GM12892 (cell line): ENCODE measurements at regions not wholly inside any gene's neighbourhood (a gene's known extent, or its start where the extent isn't known, plus 50 kb on each side); places are given as distances from the start of the nearest gene placed in this dataset.

Experiments used
- DNase-seq: peaks from one replicate; pipeline ENCODE4 v3.0.0; 2011; ENCODE audit not compliant: insufficient read length
- FAIRE-seq: peaks from 2 replicates; lab custom pipeline; 2011; peaks lifted over from hg19 to GRCh38; lab: Jason Lieb, UNC
- POLR2A ChIP-seq: IDR thresholded peaks from 2 replicates; pipeline ENCODE4 v1.6.1; 2011; ENCODE audit warnings: low read depth, low read length, control low read depth
- POLR2AphosphoS5 ChIP-seq: IDR thresholded peaks from 2 replicates; pipeline ENCODE4 v1.6.1; 2011; ENCODE audit warnings: low read depth, low read length, control low read depth
- TAF1 ChIP-seq: IDR thresholded peaks from 2 replicates; pipeline ENCODE4 v1.6.1; 2011; ENCODE audit warnings: low read depth, mild to moderate bottlenecking, control low read depth, low read length, borderline replicate concordance

DNA sequence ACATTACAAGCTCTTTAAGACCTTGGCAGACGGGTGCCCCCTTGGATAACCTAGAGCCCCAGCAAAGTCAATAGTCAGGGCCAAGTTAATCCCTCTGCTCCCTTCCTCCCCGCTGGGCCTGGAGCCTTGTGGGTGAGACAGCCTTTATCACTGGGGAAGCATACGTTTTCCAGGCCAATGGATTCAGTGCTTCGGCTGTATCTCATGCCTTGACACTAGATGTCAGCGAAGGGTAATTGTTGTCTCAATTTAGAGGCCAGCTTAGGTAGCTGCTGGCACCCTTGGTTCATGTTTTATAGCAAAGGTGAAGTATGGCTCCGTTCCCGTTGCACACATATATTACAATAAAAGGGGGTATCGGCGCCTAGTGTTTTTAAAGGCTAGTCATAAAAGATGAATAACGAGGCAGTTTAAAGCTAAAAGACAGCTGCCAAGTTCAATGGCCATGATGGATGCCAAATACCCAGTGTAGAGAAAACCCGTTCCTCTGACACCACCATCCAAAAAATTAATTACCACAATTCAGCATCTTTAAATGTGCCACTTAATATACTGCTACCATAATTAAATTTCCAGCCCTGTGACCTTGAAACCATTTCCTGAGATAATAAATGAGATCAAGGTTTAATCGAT, 52.3 kb upstream of the BNIP2 start:
- no peak for FAIRE-seq
- TF ChIP-seq TAF1 (no peak), POLR2AphosphoS5 (no peak), POLR2A (no peak)
- DNase-seq: no peak

DNA sequence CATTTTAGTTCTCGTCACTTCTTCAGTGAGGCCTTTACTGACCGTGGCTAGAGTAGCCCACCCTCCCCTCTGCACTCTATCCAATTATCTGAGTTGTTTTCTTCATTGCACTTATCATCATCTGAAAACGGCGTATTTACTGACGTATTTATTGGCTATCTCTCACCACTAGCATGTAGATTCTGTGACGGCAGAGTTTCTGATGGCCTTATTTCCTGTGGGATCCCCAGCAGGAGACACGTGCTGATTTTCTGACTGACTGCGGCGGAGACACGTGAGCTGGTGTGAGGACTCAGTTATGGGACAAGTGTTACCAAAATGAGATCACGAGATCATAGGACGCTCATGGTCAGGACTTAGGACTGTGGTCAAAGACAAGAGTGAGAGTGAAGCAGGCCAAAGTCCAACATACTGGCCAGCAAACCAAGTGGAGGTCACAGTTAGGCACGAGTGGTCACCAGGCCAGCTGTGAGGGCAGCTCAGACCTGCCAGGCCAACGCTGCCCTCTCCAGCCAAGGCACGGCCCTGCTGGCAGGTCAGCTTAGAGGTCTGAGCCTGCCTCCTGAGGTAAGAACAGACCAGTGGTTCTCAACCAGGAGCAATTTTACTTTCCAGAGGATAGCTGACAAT, 50.6 kb upstream of the BNIP2 start:
- no peak for TF ChIP-seq TAF1
- no peak for TF ChIP-seq POLR2A
- TF ChIP-seq POLR2AphosphoS5: no peak
- FAIRE-seq: no peak
- no peak for DNase-seq
